Left kidney (tissue), 1 donor: ENCODE measurements at regions not wholly inside any gene's neighbourhood (a gene's known extent, or its start where the extent isn't known, plus 50 kb on each side); places are given as distances from the start of the nearest gene placed in this dataset.
"Not testable (repeated sequence)": the region's sequence is repeated elsewhere in the genome, so short reads cannot be mapped to it uniquely, and the experiment has no call there.

Experiments
- DNase-seq: peaks from one replicate; pipeline ENCODE4 v3.0.0-alpha.2; 2013

GRCh38 chr7:81128011-81128410 lies 209.2 kb upstream of the SEMA3C start:
- no peak for DNase-seq

- DNase-seq = no peak
These were observed 202.0 kb upstream of the SEMA3C start for GRCh38 chr7:81120803-81121202.

- DNase-seq = no peak
These were observed 201.3 kb upstream of the SEMA3C start for GRCh38 chr7:81120111-81120510.

GRCh38 chr7:81114633-81115032 lies 195.8 kb upstream of the SEMA3C start:
- no peak for DNase-seq

GRCh38 chr7:81112731-81113130 lies 193.9 kb upstream of the SEMA3C start:
- DNase-seq = no peak

GRCh38 chr7:81111781-81112540 lies 193.1 kb upstream of the SEMA3C start:
- no peak for DNase-seq

GRCh38 chr7:81111358-81111757 lies 192.5 kb upstream of the SEMA3C start:
- DNase-seq = no peak

GRCh38 chr7:81110673-81111072 lies 191.8 kb upstream of the SEMA3C start:
- DNase-seq = no peak

GRCh38 chr7:81098213-81098612 lies 179.4 kb upstream of the SEMA3C start:
- DNase-seq = no peak

GRCh38 chr7:81094952-81095351 lies 176.1 kb upstream of the SEMA3C start:
- no peak for DNase-seq

- no peak for DNase-seq
These were observed 162.8 kb upstream of the SEMA3C start for GRCh38 chr7:81081616-81082015.

- DNase-seq = no peak
These were observed 161.7 kb upstream of the SEMA3C start for GRCh38 chr7:81080553-81080952.

- no peak for DNase-seq
These were observed 160.9 kb upstream of the SEMA3C start for GRCh38 chr7:81079746-81080145.

- no peak for DNase-seq
These were observed 156.3 kb upstream of the SEMA3C start for GRCh38 chr7:81075150-81075549.

- DNase-seq = no peak
These were observed 155.6 kb upstream of the SEMA3C start for GRCh38 chr7:81074406-81074805.

- DNase-seq = no peak
These were observed 155.0 kb upstream of the SEMA3C start for GRCh38 chr7:81073931-81074251.

- no peak for DNase-seq
These were observed 152.1 kb upstream of the SEMA3C start for GRCh38 chr7:81070956-81071355.

GRCh38 chr7:81066797-81067196 lies 147.9 kb upstream of the SEMA3C start:
- no peak for DNase-seq

- DNase-seq = no peak
These were observed 145.6 kb upstream of the SEMA3C start for GRCh38 chr7:81064426-81064825.

- DNase-seq = no peak
These were observed 143.9 kb upstream of the SEMA3C start for GRCh38 chr7:81062755-81063154.

GRCh38 chr7:81057469-81057868 lies 138.6 kb upstream of the SEMA3C start:
- DNase-seq = not testable (repeated sequence)

- no peak for DNase-seq
These were observed 134.8 kb upstream of the SEMA3C start for GRCh38 chr7:81053623-81054022.

- no peak for DNase-seq
These were observed 133.1 kb upstream of the SEMA3C start for GRCh38 chr7:81051811-81052413.

- DNase-seq = no peak
These were observed 126.7 kb upstream of the SEMA3C start for GRCh38 chr7:81045491-81046030.
